ENCODE measurements at regions not wholly inside any gene's neighbourhood (a gene's known extent, or its start where the extent isn't known, plus 50 kb on each side); places are given as distances from the start of the nearest gene placed in this dataset.

DNA sequence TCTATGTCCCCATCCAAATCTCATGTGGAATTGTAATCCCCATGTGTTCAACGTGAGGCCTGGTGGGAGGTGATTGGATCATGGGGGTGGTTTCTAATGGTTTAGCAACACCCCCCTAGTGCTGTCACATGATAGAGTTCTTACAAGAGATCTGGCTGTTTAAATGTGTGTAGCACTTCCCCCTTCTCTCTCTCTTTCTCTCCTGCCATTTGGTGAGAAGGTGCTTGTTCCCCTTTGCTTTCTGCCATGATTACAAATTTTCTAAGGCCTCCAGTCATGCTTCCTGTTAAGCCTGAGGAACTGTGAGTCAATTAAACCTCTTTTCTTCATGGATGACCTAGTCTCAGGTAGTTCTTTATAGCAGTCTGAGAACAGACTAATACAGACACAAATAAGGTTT lies 165.4 kb downstream of the OGFRL1 start:
- H3K4me1 ChIP-seq (ENCODE audit: control insufficient read depth, insufficient read depth, low read length), result no peaks in the 10 kb centered on the region
- no peak overlapping the region for H3K9ac ChIP-seq (ENCODE audit: low read length)
- no peaks in the 10 kb centered on the region for H3K27me3 ChIP-seq (ENCODE audit: control insufficient read depth, insufficient read depth, low read length)
- no peaks in the 10 kb centered on the region for H3K9me3 ChIP-seq (ENCODE audit: control insufficient read depth, low read length)
- no peak overlapping the region for H3K4me3 ChIP-seq (ENCODE audit: low read length)
- H3K36me3 ChIP-seq (ENCODE audit: control insufficient read depth, insufficient read depth, low read length), result no peaks in the 10 kb centered on the region

DNA sequence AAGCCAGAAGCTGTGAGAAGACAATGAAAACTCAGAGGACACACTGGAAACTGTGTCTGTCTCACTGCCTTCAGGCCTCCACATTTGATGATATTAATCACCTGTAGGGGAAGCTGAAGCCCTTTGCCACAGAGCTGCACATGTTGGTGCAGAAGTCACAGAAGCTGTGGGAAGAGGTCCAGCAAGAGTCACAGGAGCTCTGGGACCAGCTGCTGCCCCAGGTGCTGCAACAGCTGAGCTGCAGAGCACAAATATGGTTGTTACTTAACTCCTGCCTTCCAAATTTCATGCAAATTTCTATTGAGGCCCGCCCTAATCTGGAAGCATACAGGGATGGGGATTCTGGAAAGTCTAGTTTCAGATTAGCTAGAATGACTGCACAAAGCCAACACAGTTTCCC lies 169.3 kb downstream of the OGFRL1 start:
- Histone ChIP-seq H3K27me3 (ENCODE audit: control insufficient read depth, insufficient read depth, low read length) (no peaks in the 10 kb centered on the region), H3K4me1 (ENCODE audit: control insufficient read depth, insufficient read depth, low read length) (no peaks in the 10 kb centered on the region), H3K9ac (ENCODE audit: low read length) (no peak overlapping the region), H3K4me3 (ENCODE audit: low read length) (no peak overlapping the region), H3K9me3 (ENCODE audit: control insufficient read depth, low read length) (no peaks in the 10 kb centered on the region), H3K36me3 (ENCODE audit: control insufficient read depth, insufficient read depth, low read length) (no peaks in the 10 kb centered on the region)

- Histone ChIP-seq H3K9ac (ENCODE audit: low read length) (no peak overlapping the region), H3K27me3 (ENCODE audit: control insufficient read depth, insufficient read depth, low read length) (no peaks in the 10 kb centered on the region), H3K36me3 (ENCODE audit: control insufficient read depth, insufficient read depth, low read length) (no peaks in the 10 kb centered on the region), H3K4me1 (ENCODE audit: control insufficient read depth, insufficient read depth, low read length) (no peaks in the 10 kb centered on the region), H3K4me3 (ENCODE audit: low read length) (no peak overlapping the region), H3K9me3 (ENCODE audit: control insufficient read depth, low read length) (no peaks in the 10 kb centered on the region)
These were observed 170.6 kb downstream of the OGFRL1 start for GRCh38 chr6:71459162-71459561.

GRCh38 chr6:71460933-71461332 lies 172.3 kb downstream of the OGFRL1 start:
- no peaks in the 10 kb centered on the region for H3K9me3 ChIP-seq (ENCODE audit: control insufficient read depth, low read length)
- H3K4me1 ChIP-seq (ENCODE audit: control insufficient read depth, insufficient read depth, low read length), result no peaks in the 10 kb centered on the region
- no peak overlapping the region for H3K4me3 ChIP-seq (ENCODE audit: low read length)
- no peaks in the 10 kb centered on the region for H3K27me3 ChIP-seq (ENCODE audit: control insufficient read depth, insufficient read depth, low read length)
- no peak overlapping the region for H3K9ac ChIP-seq (ENCODE audit: low read length)
- no peaks in the 10 kb centered on the region for H3K36me3 ChIP-seq (ENCODE audit: control insufficient read depth, insufficient read depth, low read length)

- Histone ChIP-seq H3K4me3 (ENCODE audit: low read length) (no peak overlapping the region), H3K4me1 (ENCODE audit: control insufficient read depth, insufficient read depth, low read length) (no peaks in the 10 kb centered on the region), H3K36me3 (ENCODE audit: control insufficient read depth, insufficient read depth, low read length) (no peaks in the 10 kb centered on the region), H3K9ac (ENCODE audit: low read length) (no peak overlapping the region), H3K27me3 (ENCODE audit: control insufficient read depth, insufficient read depth, low read length) (no peaks in the 10 kb centered on the region), H3K9me3 (ENCODE audit: control insufficient read depth, low read length) (no peaks in the 10 kb centered on the region)
These were observed 174.4 kb downstream of the OGFRL1 start for GRCh38 chr6:71463061-71463460.

- no peaks in the 10 kb centered on the region for H3K9me3 ChIP-seq (ENCODE audit: control insufficient read depth, low read length)
- H3K4me3 ChIP-seq (ENCODE audit: low read length), result no peak overlapping the region
- no peak overlapping the region for H3K9ac ChIP-seq (ENCODE audit: low read length)
- no peaks in the 10 kb centered on the region for H3K36me3 ChIP-seq (ENCODE audit: control insufficient read depth, insufficient read depth, low read length)
- no peaks in the 10 kb centered on the region for H3K4me1 ChIP-seq (ENCODE audit: control insufficient read depth, insufficient read depth, low read length)
- H3K27me3 ChIP-seq (ENCODE audit: control insufficient read depth, insufficient read depth, low read length), result no peaks in the 10 kb centered on the region
These were observed 176.5 kb downstream of the OGFRL1 start for GRCh38 chr6:71465096-71465495.

DNA sequence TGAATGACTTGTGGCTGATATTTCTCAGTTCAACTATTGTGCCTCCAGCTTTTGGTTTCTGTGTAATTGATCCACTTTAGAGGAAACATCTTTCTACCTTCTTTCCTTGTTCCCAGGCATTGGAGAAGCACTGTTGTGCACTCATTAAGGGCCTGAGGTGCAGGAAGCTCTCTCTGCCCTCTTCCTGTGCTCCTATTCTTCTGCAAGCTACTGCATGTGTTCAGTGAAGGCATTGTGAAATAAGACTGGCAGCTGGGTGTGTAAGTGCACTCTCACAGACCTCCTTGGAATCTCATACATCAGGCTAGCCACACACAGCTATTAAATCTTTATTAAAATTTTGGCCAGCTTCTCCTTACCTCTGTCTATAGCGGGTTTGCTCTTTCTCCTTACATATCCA lies 177.8 kb downstream of the OGFRL1 start:
- Histone ChIP-seq H3K36me3 (ENCODE audit: control insufficient read depth, insufficient read depth, low read length) (no peaks in the 10 kb centered on the region), H3K4me3 (ENCODE audit: low read length) (no peak overlapping the region), H3K27me3 (ENCODE audit: control insufficient read depth, insufficient read depth, low read length) (no peaks in the 10 kb centered on the region), H3K9ac (ENCODE audit: low read length) (no peak overlapping the region), H3K9me3 (ENCODE audit: control insufficient read depth, low read length) (no peaks in the 10 kb centered on the region), H3K4me1 (ENCODE audit: control insufficient read depth, insufficient read depth, low read length) (no peaks in the 10 kb centered on the region)

DNA sequence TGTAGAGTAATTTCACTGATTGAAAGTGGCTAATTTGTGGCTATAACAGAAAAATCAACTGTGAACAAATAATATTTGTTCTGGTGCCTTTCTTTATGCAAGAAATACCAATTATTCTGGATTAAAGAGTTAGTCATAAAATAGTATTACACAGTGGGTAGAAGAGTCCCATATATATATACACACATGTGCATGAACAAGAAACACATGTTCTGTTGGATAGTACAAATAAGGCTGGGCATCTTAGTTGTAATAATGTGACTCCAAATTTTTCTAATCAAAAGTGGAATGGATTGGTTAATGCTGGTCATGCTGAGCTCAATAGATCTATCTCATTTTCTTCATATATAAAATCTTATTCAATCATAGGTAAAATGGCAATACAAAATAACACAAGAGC lies 179.4 kb downstream of the OGFRL1 start:
- H3K9me3 ChIP-seq (ENCODE audit: control insufficient read depth, low read length), result no peaks in the 10 kb centered on the region
- no peaks in the 10 kb centered on the region for H3K27me3 ChIP-seq (ENCODE audit: control insufficient read depth, insufficient read depth, low read length)
- H3K9ac ChIP-seq (ENCODE audit: low read length), result no peak overlapping the region
- no peaks in the 10 kb centered on the region for H3K4me1 ChIP-seq (ENCODE audit: control insufficient read depth, insufficient read depth, low read length)
- H3K36me3 ChIP-seq (ENCODE audit: control insufficient read depth, insufficient read depth, low read length), result no peaks in the 10 kb centered on the region
- no peak overlapping the region for H3K4me3 ChIP-seq (ENCODE audit: low read length)

DNA sequence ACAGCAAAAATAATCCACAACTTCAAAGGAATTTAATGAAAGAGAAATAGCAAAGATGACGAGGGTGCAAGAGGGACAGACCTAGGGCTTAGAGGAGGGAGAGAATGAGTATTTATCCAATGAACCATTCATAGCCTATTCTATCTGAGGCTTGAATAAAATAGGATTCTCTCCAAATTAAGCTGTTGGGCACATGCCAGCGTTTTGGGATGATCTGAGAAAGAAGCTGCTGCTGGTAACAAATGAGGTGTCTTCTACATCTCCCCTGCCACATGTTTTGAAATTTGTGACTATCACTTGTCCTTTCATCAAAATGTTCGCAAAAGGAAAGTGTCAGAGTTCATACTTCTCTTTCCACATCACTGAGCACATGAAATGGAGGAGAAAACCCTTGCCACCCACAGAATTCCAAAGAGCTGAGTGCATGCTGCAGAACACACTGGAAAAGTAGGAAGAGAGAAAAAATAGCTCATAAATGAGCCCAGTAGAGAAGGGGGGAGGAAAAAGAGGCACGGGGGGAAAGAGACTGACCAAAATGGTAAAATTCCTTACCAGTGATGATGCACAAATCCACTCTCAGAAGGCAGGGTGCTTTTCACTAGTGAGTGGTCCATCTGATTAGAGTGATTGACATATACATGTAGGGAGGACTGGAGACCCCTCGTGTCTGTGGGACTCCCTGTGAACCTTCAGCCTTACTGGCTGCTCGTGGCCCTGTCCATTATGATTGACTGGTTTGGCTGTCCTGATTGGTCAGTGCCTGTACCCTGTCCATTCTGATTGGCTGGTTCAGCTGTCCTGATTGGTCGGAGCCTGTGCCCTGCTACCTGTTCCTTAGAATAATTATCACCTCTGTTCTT lies 180.5 kb downstream of the OGFRL1 start:
- H3K4me1 ChIP-seq (ENCODE audit: control insufficient read depth, insufficient read depth, low read length), result no peaks in the 10 kb centered on the region
- H3K9me3 ChIP-seq (ENCODE audit: control insufficient read depth, low read length), result no peaks in the 10 kb centered on the region
- no peak overlapping the region for H3K4me3 ChIP-seq (ENCODE audit: low read length)
- no peaks in the 10 kb centered on the region for H3K27me3 ChIP-seq (ENCODE audit: control insufficient read depth, insufficient read depth, low read length)
- no peak overlapping the region for H3K9ac ChIP-seq (ENCODE audit: low read length)
- H3K36me3 ChIP-seq (ENCODE audit: control insufficient read depth, insufficient read depth, low read length), result no peaks in the 10 kb centered on the region

DNA sequence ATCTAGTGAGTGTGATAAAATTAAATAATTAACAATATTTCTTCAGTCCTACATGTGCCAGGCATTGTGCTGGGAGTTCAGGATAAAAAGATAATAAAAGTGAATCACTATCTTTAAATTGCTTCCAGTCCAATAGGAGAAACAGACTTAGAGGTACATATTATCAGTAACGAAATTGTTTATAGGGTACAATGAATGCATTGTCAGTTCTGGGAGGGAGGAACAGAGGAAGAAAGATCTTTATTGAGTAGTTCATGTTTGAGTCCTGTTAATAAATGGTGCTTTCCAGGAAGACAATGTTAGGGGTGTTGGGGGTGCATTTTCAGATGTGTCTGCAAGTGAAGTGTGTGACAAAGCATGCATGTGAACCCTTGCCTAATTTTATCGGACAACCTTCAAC lies 183.1 kb downstream of the OGFRL1 start:
- no peaks in the 10 kb centered on the region for H3K9me3 ChIP-seq (ENCODE audit: control insufficient read depth, low read length)
- no peak overlapping the region for H3K9ac ChIP-seq (ENCODE audit: low read length)
- no peaks in the 10 kb centered on the region for H3K36me3 ChIP-seq (ENCODE audit: control insufficient read depth, insufficient read depth, low read length)
- H3K4me1 ChIP-seq (ENCODE audit: control insufficient read depth, insufficient read depth, low read length), result no peaks in the 10 kb centered on the region
- H3K27me3 ChIP-seq (ENCODE audit: control insufficient read depth, insufficient read depth, low read length), result no peaks in the 10 kb centered on the region
- no peak overlapping the region for H3K4me3 ChIP-seq (ENCODE audit: low read length)

GRCh38 chr6:71473926-71474325 lies 185.3 kb downstream of the OGFRL1 start:
- H3K27me3 ChIP-seq (ENCODE audit: control insufficient read depth, insufficient read depth, low read length), result no peaks in the 10 kb centered on the region
- no peaks in the 10 kb centered on the region for H3K36me3 ChIP-seq (ENCODE audit: control insufficient read depth, insufficient read depth, low read length)
- no peak overlapping the region for H3K4me3 ChIP-seq (ENCODE audit: low read length)
- H3K9ac ChIP-seq (ENCODE audit: low read length), result no peak overlapping the region
- no peaks in the 10 kb centered on the region for H3K9me3 ChIP-seq (ENCODE audit: control insufficient read depth, low read length)
- H3K4me1 ChIP-seq (ENCODE audit: control insufficient read depth, insufficient read depth, low read length), result no peaks in the 10 kb centered on the region

GRCh38 chr6:71474942-71475341 lies 186.3 kb downstream of the OGFRL1 start:
- Histone ChIP-seq H3K9ac (ENCODE audit: low read length) (no peak overlapping the region), H3K4me3 (ENCODE audit: low read length) (no peak overlapping the region), H3K36me3 (ENCODE audit: control insufficient read depth, insufficient read depth, low read length) (no peaks in the 10 kb centered on the region), H3K27me3 (ENCODE audit: control insufficient read depth, insufficient read depth, low read length) (no peaks in the 10 kb centered on the region), H3K4me1 (ENCODE audit: control insufficient read depth, insufficient read depth, low read length) (no peaks in the 10 kb centered on the region), H3K9me3 (ENCODE audit: control insufficient read depth, low read length) (no peaks in the 10 kb centered on the region)

DNA sequence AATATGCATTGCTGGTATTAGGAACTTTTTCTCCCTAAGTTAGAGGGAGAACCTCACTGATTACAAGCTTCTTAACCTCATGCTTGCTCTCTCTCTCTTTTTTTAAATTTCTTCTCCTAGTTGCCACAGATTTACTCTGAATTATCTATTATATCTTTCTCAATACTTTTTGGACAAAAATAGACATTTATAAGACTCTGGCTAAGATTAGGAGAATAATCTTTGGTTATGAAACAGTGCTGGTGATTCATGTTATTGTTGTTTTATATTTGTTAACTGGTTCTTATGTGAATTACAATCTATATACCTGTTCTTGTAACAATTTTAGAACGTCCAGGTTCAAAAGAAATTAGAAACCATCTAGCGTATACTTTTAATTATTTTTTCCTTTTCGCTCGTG lies 187.8 kb downstream of the OGFRL1 start:
- Histone ChIP-seq H3K9ac (ENCODE audit: low read length) (no peak overlapping the region), H3K36me3 (ENCODE audit: control insufficient read depth, insufficient read depth, low read length) (no peaks in the 10 kb centered on the region), H3K9me3 (ENCODE audit: control insufficient read depth, low read length) (no peaks in the 10 kb centered on the region), H3K27me3 (ENCODE audit: control insufficient read depth, insufficient read depth, low read length) (no peaks in the 10 kb centered on the region), H3K4me1 (ENCODE audit: control insufficient read depth, insufficient read depth, low read length) (no peaks in the 10 kb centered on the region), H3K4me3 (ENCODE audit: low read length) (no peak overlapping the region)
